WERI-Rb-1 (cell line): ENCODE measurements at regions not wholly inside any gene's neighbourhood (a gene's known extent, or its start where the extent isn't known, plus 50 kb on each side); places are given as distances from the start of the nearest gene placed in this dataset.

Source experiments
- DNase-seq: peaks from one replicate; pipeline ENCODE4 v3.0.0-alpha.2; 2020
- H3K27ac ChIP-seq: fragments of 250-450 bp; sonication (Bioruptor Pico); 2 replicates; pipeline ENCODE4 v1.5.1; 2020; ENCODE audit warnings: mild to moderate bottlenecking, moderate library complexity
- H3K27me3 ChIP-seq: fragments of 250-450 bp; sonication (Bioruptor Pico); 2 replicates; pipeline ENCODE4 v1.5.1; 2021; ENCODE audit warnings: mild to moderate bottlenecking, low read depth, moderate library complexity; ENCODE audit not compliant: insufficient read depth, severe bottlenecking
- H3K36me3 ChIP-seq: fragments of 250-450 bp; sonication (Bioruptor Pico); 2 replicates; pipeline ENCODE4 v1.5.1; 2020; ENCODE audit warnings: mild to moderate bottlenecking, moderate library complexity
- H3K4me3 ChIP-seq: 2 replicates; pipeline ENCODE4 v1.5.1; 2011; ENCODE audit warnings: low read depth, mild to moderate bottlenecking, control low read depth, low read length
- H3K9me3 ChIP-seq: fragments of 250-450 bp; sonication (Bioruptor Pico); 2 replicates; pipeline ENCODE4 v1.5.1; 2021; ENCODE audit warnings: mild to moderate bottlenecking, moderate library complexity; ENCODE audit not compliant: severe bottlenecking
- CTCF ChIP-seq: IDR thresholded peaks from 2 replicates; pipeline ENCODE4 v1.5.1; 2011; ENCODE audit warnings: low read depth, mild to moderate bottlenecking, control low read depth, inconsistent platforms, low read length

DNA sequence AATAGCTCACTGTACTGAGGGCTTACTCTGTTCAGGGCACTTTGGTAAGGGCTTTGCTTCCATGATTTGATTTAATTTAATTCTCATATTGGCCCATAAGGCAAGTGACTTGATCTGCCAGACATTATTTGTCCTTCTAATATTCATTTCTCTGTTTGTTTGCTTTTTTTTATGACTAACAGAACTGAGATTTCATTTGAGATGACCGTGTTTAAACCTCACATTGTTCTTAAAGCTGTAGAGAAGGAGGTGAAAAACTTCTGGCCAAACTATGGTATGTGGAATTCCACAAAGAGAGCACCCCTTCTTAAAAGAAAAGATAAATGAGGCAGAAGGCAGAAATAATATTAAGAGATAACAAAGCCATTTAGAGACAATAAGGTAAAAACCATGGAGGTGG is 775.6 kb upstream of the ACO1 start:
- H3K4me3 ChIP-seq: no peak overlapping the region
- H3K27ac ChIP-seq: no peak overlapping the region

GRCh38 chr9:31612336-31613030 is 772.0 kb upstream of the ACO1 start:
- Histone ChIP-seq H3K9me3 (no peaks in the 10 kb centered on the region), H3K27ac (no peak overlapping the region)
- TF ChIP-seq CTCF: no peak

More for the DNA sequence above, 775.6 kb upstream of the ACO1 start:
- Histone ChIP-seq H3K36me3 (no peaks in the 10 kb centered on the region), H3K27me3 (no peaks in the 10 kb centered on the region), H3K9me3 (no peaks in the 10 kb centered on the region)
- no peak for DNase-seq
- TF ChIP-seq CTCF: no peak

DNA sequence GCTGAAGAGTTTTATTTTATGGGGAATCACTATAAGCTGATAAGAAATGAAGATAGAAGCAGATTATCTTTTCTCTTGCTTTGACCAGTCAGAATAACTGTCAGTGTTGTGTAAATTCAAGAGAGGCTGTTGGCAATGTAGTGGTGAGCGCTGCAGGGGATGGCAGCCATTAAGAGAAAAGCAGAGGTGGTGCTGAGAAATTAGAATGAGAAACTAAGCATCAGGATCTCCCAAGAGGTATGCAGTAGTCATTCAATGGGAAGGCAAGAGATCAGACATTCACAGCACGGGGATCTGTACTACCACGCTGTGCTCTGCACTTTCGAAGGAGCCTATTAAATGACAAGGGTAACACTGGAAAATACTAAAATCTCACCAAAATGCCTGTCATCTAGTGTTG is 768.5 kb upstream of the ACO1 start:
- Histone ChIP-seq H3K27ac (no peak overlapping the region), H3K36me3 (no peaks in the 10 kb centered on the region), H3K27me3 (no peaks in the 10 kb centered on the region), H3K4me3 (no peak overlapping the region), H3K9me3 (no peaks in the 10 kb centered on the region)
- DNase-seq: no peak
- no peak for TF ChIP-seq CTCF

More at GRCh38 chr9:31612336-31613030, 772.0 kb upstream of the ACO1 start:
- DNase-seq: no peak
- Histone ChIP-seq H3K27me3 (no peaks in the 10 kb centered on the region), H3K4me3 (no peak overlapping the region), H3K36me3 (no peaks in the 10 kb centered on the region)

GRCh38 chr9:31623511-31623910 is 760.9 kb upstream of the ACO1 start:
- Histone ChIP-seq H3K4me3 (no peak overlapping the region), H3K9me3 (no peaks in the 10 kb centered on the region), H3K27ac (no peak overlapping the region), H3K27me3 (no peaks in the 10 kb centered on the region), H3K36me3 (no peaks in the 10 kb centered on the region)
- TF ChIP-seq CTCF: no peak
- DNase-seq: no peak

DNA sequence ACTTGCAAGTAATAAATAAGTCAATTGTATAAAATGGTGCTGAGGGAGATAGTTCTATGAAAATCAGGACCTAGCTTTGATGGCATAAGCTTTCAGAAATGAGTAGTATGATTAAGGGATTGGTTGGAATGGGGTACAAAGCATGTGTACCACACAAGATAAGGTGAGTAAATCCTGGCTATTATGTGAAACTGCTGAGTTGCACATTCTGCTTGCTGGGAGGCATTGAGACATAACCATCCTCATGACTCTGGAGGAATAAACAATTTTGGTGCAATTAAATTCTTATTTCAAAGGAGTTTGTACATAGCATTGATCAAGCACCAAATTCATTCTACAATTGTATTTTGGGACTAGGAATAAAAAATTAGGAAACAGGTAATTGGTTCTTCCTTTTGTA is 755.2 kb upstream of the ACO1 start:
- no peak for DNase-seq
- H3K27me3 ChIP-seq: no peaks in the 10 kb centered on the region
- H3K4me3 ChIP-seq: no peak overlapping the region
- H3K36me3 ChIP-seq: no peaks in the 10 kb centered on the region
- no peak overlapping the region for H3K27ac ChIP-seq
- H3K9me3 ChIP-seq: no peaks in the 10 kb centered on the region
- TF ChIP-seq CTCF: no peak

GRCh38 chr9:31637265-31637664 is 747.2 kb upstream of the ACO1 start:
- Histone ChIP-seq H3K9me3 (no peaks in the 10 kb centered on the region), H3K27me3 (no peaks in the 10 kb centered on the region), H3K27ac (no peak overlapping the region), H3K36me3 (no peaks in the 10 kb centered on the region), H3K4me3 (no peak overlapping the region)
- no peak for TF ChIP-seq CTCF
- DNase-seq: no peak
